ENCODE measurements at regions not wholly inside any gene's neighbourhood (a gene's known extent, or its start where the extent isn't known, plus 50 kb on each side); places are given as distances from the start of the nearest gene placed in this dataset.

DNA sequence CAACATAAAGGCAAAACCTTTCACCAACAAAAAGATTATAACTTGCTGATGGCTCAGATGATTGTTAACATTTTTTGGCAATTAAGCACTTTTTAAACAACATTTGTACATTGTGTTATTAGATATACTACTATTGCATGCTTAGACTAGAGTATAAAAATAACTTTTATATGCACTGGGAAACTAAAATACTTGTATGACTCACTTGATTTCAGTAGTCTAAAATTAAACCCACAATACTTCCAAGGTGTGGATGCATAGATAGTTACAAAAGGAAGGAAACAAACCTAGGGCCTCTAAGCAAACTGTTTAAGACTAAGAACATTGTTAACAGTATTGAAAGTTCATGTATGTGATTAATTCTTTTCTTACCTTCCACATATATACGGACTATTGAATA, 1521.5 kb downstream of the OTOL1 start:
- DNase-seq (ENCODE audit: insufficient read length, low spot score) (no peak), FAIRE-seq (no peak)

DNA sequence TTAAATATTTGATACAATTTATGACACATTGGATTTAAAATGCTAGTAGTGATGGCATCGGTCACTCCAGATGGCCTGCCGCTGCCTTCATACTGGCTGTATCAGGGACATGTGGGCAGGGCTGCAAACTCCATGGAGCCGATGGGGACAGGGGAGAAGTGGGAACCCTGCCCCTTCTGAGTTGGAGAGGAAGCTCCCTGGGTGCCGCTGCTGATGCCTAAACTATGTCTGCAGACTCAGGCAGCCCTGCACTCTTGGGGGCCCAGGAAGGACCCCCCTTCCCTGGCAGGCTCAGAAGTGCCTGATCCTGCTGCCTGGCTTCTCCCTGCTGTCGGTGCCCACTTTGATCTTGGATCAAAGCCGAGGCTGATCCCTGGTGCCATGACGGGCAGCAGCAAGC, 1522.1 kb downstream of the OTOL1 start:
- FAIRE-seq (no peak), DNase-seq (ENCODE audit: insufficient read length, low spot score) (no peak)

DNA sequence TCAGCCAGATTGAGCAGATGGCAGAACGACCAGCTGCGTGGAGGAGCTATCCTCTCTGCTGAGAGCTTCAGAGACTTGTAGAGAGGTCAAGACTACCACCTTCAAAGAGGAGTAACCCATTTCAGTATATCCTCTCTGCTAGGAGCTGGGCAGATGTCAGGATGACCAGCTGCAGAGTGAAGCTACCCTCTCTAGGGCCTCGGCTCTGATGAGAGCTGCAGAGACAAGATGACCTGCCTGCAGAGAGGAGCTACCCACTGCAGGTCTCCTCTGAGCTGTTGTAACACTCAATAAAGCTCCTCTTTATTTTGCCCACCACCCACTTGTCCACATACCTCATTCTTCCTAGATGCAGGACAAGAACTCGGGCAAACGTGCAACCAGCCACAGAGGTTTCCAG, 1522.7 kb downstream of the OTOL1 start:
- no peak for FAIRE-seq

DNA sequence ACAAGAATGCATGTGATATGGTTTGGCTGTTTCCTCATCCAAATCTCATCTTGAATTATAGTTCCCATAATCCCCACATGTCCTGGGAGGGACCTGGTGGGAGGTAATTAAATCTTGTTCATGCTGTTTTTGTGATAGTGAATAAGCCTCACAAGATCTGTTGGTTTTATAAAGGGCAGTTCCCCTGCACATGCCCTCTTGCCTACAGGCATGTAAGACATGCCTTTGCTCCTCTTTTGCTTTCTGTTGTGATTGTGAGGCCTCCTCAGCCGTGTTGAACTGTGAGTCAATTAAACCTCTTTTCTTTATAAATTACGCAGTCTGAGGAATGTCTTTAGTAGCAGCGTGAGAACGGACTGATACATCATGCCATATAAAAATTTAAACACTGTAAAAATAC, 1537.0 kb downstream of the OTOL1 start:
- FAIRE-seq: no peak
- DNase-seq (ENCODE audit: insufficient read length, low spot score): no peak

More for the DNA sequence above, 1522.7 kb downstream of the OTOL1 start:
- no peak for DNase-seq (ENCODE audit: insufficient read length, low spot score)

DNA sequence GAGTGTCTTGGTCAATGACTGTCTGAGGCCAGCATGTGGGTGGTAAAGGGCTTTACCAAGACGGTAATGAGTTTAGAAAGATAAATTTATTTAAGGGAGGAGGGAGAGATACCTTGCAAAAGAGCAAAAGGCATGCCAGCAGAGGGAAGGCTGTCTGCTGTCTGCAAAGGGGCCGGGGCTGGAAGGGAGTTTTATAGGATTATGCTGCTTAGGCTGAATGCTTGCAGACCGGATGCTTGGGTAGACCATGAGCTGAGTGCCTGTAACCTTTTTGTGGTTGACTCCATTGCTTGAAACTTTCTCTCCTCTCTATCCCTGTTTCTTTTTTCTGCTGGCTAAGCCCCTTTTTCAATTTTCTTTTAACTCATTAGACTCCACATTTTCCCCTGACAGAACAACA, 1543.0 kb downstream of the OTOL1 start:
- FAIRE-seq: no peak
- DNase-seq (ENCODE audit: insufficient read length, low spot score): no peak

DNA sequence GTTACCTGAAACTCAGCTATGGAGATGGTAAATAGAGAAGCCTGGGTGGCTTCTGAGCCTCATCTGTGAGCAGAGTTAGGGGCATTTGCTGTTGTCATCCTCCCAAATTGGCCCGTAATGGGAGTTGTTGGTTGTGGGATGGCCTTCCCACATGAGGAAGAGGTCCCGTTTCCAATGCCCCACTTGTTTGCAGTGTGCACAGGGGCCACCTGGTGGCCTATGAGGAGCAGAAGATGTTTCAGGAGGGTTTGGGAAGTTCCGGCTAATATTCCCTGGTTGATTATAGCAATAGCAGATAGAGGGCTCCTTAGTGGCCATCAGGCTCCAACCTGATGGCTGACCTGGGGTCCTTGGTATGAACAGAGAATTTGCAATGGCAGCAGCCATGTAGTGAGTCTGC, 1546.5 kb downstream of the OTOL1 start:
- DNase-seq (ENCODE audit: insufficient read length, low spot score) (no peak), FAIRE-seq (no peak)

DNA sequence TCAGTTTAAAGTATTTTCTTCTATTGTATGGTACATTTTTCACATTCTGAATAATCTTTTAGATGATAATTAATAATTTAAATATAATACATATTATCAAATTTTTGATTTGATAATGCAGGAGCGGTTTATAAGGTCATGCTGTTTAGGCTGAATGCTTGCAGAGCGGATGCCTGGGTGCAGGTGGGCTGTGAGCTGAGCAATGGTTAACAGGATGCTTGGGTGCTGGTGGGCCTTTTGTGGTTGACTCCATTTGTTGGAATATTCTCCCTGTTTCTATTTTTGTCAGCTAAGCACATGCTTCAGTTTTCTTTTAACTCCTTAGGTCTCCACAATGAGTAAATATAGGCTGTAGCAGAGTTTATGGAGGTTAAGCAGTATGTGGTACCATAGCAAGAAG, 1549.3 kb downstream of the OTOL1 start:
- no peak for FAIRE-seq
- no peak for DNase-seq (ENCODE audit: insufficient read length, low spot score)

DNA sequence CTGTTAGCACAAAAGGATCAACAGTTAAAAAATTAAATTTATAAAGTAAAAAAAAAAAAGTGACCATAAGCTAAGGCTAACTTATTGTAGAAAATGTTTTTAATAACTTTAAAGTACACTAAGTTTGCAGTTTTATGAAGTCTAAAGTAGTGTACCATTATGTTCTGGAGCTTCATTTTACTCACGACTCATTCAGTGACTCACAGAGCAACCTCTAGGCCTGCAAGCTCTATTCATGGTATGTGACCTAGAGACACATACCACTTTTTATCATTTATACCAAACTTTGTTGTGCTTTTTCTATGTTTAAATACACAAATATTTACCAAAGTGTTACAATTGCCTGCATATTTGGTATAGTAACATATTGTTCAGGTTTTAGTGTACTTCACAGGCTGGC, 1552.3 kb downstream of the OTOL1 start:
- no peak for DNase-seq (ENCODE audit: insufficient read length, low spot score)
- no peak for FAIRE-seq

DNA sequence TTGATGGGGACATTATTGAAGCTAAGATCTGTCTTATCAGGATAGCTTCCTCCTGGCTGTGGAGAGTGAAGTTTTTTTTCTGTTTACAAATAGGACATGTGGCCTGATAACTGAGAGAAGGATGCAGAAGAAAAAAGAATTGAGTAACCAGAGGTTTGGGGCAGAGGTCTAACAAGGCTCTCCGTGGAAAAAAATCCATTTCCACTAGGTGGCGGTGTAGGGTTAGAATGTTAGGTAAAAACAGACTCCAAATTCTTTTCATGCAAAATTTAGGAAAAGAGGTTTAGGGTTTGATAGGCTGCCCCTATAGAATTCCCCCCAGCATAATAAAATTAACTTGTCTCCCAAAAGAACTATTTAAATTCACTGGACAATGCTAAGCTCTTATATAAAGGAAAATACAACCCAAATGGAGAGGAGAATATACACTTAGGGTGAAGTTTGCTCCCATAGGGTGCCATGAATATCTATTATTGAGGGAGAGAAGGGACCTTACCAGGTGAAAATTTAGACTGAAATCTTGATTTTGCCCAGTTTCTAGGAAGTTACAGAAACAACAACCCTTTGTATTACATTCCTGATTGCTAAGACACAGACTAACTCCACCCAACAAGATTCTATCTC, 1560.4 kb downstream of the OTOL1 start:
- DNase-seq (ENCODE audit: insufficient read length, low spot score): peak; percentile 7
- no peak for FAIRE-seq

DNA sequence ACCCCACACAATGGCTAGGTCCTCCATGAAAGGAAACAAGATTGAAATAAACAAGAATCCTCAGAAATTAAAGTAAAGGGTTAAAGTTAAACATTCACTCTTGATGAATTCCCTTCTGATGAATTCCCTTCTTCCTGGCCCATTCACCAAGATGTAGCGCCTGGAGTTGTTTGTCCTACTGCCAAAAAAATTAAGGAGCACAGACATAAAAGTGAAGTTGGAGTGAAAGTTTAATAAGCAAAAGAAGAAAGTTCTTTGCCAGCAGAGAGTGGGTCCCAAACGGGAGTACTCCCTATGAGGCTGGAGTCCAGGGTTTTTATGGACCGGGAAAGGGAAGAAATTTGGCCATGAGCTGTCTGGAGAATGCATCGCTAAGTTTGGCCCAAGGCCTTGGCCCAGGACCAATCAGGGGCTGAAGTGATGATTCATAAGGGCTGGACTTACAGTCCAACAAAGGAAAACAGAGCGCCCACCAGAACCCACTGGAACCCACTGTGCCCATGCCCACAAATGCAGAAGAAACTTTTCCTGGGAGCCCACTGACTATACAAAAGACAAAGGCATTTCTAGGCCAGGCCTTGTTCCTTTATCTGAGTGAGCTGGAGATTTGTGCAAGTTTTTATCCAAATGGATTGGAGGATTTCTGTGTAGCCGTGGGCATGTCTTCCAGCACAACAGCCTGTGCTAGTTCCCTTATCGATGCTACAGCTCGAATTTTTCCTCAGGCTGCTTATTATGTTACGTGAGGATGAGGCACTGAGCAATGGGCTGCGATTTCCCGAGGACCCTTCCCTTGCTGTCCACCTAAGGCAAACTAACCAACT, 1561.6 kb downstream of the OTOL1 start:
- DNase-seq (ENCODE audit: insufficient read length, low spot score) (no peak), FAIRE-seq (no peak)

DNA sequence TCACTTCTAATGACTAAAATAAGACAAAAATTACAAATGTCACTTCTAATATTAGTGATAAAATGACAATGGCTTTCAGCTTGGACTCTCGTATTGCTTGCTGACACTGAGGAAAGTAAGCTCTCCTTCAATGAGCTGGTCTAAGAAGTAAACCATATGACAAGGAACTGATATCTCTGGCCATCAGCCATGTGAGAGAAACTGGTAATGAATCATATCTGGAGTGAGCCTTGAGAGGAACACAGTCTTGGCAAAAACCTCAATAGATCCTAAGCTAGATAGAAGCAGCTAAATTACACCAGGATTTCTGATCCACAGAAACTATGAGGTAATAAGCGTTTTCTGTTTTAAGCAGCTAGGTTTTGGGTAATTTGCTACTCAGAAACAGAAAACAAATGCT, 1575.1 kb downstream of the OTOL1 start:
- FAIRE-seq: no peak
- no peak for DNase-seq (ENCODE audit: insufficient read length, low spot score)
